ENCODE measurements at regions not wholly inside any gene's neighbourhood (a gene's known extent, or its start where the extent isn't known, plus 50 kb on each side); places are given as distances from the start of the nearest gene placed in this dataset.

DNA sequence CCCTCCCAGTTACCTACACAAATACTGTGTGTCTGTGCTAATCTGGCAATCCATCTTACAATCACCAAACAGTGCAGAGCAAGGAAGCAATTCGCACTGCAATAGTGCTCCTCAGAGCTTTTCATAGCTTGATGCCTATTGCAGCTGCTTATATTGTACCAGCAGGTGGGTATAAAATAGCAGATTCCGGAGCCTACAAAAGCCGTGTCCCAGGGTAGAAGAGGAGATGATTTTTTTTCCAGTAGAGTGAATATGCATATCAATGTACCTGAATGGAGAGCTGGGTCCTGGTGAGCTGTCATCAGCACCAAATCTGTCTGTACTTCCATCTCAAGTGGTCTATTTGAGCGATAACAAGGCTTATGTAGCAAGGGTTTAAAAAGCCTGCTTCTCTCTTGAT lies 668.4 kb downstream of the DIAPH3 start:
- no peaks in the 10 kb centered on the region for H3K36me3 ChIP-seq (ENCODE audit: control insufficient read depth, insufficient read depth, low read length)
- H3K4me3 ChIP-seq (replicated peaks; ENCODE audit: low read depth, low read length): no peak overlapping the region
- DNase-seq (ENCODE audit: extremely low read depth, insufficient read length): no peak
- TF ChIP-seq, protein P1, sequence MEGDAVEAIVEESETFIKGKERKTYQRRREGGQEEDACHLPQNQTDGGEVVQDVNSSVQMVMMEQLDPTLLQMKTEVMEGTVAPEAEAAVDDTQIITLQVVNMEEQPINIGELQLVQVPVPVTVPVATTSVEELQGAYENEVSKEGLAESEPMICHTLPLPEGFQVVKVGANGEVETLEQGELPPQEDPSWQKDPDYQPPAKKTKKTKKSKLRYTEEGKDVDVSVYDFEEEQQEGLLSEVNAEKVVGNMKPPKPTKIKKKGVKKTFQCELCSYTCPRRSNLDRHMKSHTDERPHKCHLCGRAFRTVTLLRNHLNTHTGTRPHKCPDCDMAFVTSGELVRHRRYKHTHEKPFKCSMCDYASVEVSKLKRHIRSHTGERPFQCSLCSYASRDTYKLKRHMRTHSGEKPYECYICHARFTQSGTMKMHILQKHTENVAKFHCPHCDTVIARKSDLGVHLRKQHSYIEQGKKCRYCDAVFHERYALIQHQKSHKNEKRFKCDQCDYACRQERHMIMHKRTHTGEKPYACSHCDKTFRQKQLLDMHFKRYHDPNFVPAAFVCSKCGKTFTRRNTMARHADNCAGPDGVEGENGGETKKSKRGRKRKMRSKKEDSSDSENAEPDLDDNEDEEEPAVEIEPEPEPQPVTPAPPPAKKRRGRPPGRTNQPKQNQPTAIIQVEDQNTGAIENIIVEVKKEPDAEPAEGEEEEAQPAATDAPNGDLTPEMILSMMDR (IDR thresholded peaks at IDR 0.05; ENCODE audit: insufficient read depth, low read length, poor library complexity, severe bottlenecking): no peak
- H3K27me3 ChIP-seq (replicated peaks; ENCODE audit: control insufficient read depth, insufficient read depth, low read length): no peaks in the 10 kb centered on the region

DNA sequence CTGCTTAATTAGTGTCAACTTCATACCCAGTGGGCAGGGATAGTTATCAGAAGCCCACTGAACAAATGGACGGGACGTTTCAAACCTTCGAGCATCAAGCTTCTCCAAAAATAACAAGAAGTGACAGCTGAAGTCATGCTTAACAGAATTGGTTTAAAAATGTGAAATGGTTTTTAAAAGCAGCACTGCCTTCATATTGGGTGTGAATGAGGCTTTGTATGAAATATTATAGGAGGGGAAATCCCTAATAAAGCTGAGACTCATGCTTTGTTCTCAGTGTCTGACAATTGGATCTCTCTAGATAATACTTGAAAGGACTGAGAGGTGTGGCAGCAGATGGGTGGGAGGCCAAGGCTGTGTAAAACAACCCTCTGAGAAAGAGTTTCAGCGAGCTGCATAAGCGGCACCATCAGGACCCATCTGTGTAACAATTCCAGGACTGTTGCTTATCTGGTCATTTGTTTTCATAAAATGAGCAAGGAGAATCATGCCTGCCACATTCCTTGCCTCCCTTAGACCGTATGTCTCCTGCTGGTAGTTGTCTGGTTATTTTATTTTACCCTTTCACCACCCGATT lies 667.7 kb downstream of the DIAPH3 start:
- TF ChIP-seq, protein P1 (IDR thresholded peaks at IDR 0.05; ENCODE audit: insufficient read depth, low read length, poor library complexity, severe bottlenecking): no peak
- H3K4me3 ChIP-seq (replicated peaks; ENCODE audit: low read depth, low read length): no peak overlapping the region
- H3K27me3 ChIP-seq (replicated peaks; ENCODE audit: control insufficient read depth, insufficient read depth, low read length): no peaks in the 10 kb centered on the region
- DNase-seq (ENCODE audit: extremely low read depth, insufficient read length): no peak
- no peaks in the 10 kb centered on the region for H3K36me3 ChIP-seq (ENCODE audit: control insufficient read depth, insufficient read depth, low read length)

DNA sequence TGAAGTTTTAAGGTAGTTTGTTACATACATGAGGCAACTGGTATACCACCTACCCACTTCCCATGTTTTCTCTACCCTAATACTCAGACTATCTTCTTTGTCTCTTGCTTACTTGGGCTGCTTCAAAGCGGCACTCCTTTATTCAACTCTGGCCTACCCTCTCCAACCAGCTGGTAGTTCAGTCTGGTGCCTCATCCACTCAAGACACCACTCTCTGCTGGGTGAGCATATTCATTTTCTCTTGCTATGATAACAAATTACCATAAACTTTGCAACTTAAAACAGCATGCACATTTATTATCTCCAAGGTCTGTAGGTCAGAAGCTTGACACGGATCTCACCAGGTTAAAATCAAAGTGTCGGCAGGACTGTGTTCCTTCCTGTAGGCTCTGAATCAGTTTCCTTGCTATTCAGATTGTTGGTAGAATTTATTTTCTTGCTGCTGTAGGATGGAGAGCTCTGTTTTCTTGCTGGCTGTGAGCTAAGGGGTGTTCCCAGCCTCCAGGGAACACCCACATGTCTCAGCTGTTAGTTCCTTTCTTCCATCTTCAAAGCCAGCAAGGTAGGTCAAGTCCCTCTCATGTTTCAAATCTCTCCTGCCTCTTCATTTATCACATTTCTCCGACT lies 666.0 kb downstream of the DIAPH3 start:
- Histone ChIP-seq H3K36me3 (ENCODE audit: control insufficient read depth, insufficient read depth, low read length) (no peaks in the 10 kb centered on the region), H3K4me3 (replicated peaks; ENCODE audit: low read depth, low read length) (no peak overlapping the region), H3K27me3 (replicated peaks; ENCODE audit: control insufficient read depth, insufficient read depth, low read length) (no peaks in the 10 kb centered on the region)
- no peak for DNase-seq (ENCODE audit: extremely low read depth, insufficient read length)
- TF ChIP-seq, protein P1 (IDR thresholded peaks at IDR 0.05; ENCODE audit: insufficient read depth, low read length, poor library complexity, severe bottlenecking): no peak

DNA sequence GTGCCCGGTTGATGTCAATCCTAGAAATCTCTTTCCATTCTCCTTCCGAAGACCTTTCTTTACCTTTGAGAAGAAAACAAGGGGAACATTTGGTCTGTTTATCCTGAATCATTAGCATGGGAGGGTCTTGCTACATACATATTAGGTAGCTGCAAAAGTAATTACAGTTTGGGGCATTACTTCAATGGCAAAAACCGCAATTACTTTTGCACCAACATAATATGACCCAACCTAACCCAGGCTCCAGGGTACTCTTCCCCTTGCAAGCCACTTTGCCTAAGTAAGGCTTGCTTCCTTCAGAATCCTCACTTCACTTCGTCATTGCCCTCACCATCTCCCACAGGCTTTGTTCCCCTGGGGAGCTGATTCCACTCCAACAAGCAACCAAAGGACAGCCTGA lies 662.7 kb downstream of the DIAPH3 start:
- no peak overlapping the region for H3K4me3 ChIP-seq (replicated peaks; ENCODE audit: low read depth, low read length)
- no peaks in the 10 kb centered on the region for H3K36me3 ChIP-seq (ENCODE audit: control insufficient read depth, insufficient read depth, low read length)
- H3K27me3 ChIP-seq (replicated peaks; ENCODE audit: control insufficient read depth, insufficient read depth, low read length): no peaks in the 10 kb centered on the region
- TF ChIP-seq, protein P1 (IDR thresholded peaks at IDR 0.05; ENCODE audit: insufficient read depth, low read length, poor library complexity, severe bottlenecking): no peak
- DNase-seq (ENCODE audit: extremely low read depth, insufficient read length): no peak

DNA sequence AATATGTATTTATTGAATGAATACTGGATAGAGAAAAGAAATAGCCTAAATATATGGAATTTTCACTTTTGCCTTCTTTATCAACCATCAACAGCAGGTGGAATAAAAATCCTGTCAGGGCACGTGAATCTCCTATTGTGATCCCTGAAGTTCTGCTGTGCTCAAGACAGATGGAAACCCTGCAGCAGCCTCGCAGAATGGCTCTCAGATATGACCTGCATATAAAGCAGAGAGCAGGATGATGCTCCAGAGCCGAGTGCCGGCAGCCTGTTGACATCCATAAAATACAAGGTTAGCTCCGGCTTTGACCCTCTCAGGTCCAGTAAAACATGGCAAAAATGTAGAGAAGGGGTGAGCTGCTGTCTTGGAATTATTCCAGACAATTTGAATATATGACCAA lies 659.3 kb downstream of the DIAPH3 start:
- H3K27me3 ChIP-seq (replicated peaks; ENCODE audit: control insufficient read depth, insufficient read depth, low read length): no peaks in the 10 kb centered on the region
- no peaks in the 10 kb centered on the region for H3K36me3 ChIP-seq (ENCODE audit: control insufficient read depth, insufficient read depth, low read length)
- no peak overlapping the region for H3K4me3 ChIP-seq (replicated peaks; ENCODE audit: low read depth, low read length)
- DNase-seq (ENCODE audit: extremely low read depth, insufficient read length): no peak
- TF ChIP-seq, protein P1 (IDR thresholded peaks at IDR 0.05; ENCODE audit: insufficient read depth, low read length, poor library complexity, severe bottlenecking): no peak

Data from GM06990 (cell line).